Colonic mucosa (tissue), 4 donors: ENCODE measurements at regions not wholly inside any gene's neighbourhood (a gene's known extent, or its start where the extent isn't known, plus 50 kb on each side); places are given as distances from the start of the nearest gene placed in this dataset.

Experiments used
- DNase-seq: peaks from one replicate; pipeline ENCODE4 v3.0.0-alpha.2; 2020
- H3K27ac ChIP-seq: fragments of 200-600 bp; one replicate; pipeline ENCODE4 v1.8.0; 2021
- H3K27me3 ChIP-seq: fragments of 200-600 bp; one replicate; pipeline ENCODE4 v1.8.0; 2021
- H3K36me3 ChIP-seq: fragments of 200-600 bp; one replicate; pipeline ENCODE4 v1.8.0; 2021
- H3K4me1 ChIP-seq: fragments of 200-600 bp; one replicate; pipeline ENCODE4 v1.8.0; 2021; ENCODE audit warnings: mild to moderate bottlenecking
- H3K4me3 ChIP-seq: fragments of 200-600 bp; one replicate; pipeline ENCODE4 v1.8.0; 2021
- H3K9ac ChIP-seq, 2 donors: one replicate each; pipeline ENCODE4 v1.7.0; 2013; ENCODE audit warnings: control low read depth in 2 of 2, low read depth in 2 of 2, low read length in 2 of 2
- H3K9me3 ChIP-seq: fragments of 200-600 bp; one replicate; pipeline ENCODE4 v1.8.0; 2021
- CTCF ChIP-seq: fragments of 200-600 bp; IDR thresholded peaks from one replicate; pipeline ENCODE4 v1.8.0; 2022; ENCODE audit warnings: antibody characterized with exemption, mild to moderate bottlenecking
- intact Hi-C: fragments of 100-400 bp; cut with DNase I; formaldehyde crosslinking; loops from one replicate; pipeline ENCODE4 v1.14.1; 2022
- donor health status: healthy.
- donor health status: DM: no; HTN: no; CAD: no.
- donor health status: DM: no; HTN: no; CAD: no.

- intact Hi-C loops: loop anchor here (10.0 kb wide), 1 partner anchor 99 kb away; the partner anchor contains the start of gene SLC38A2
- Histone ChIP-seq H3K9me3 (no peaks in the 10 kb centered on the region), H3K36me3 (no peaks in the 10 kb centered on the region), H3K4me1 (peaks cover 4% of the 10 kb centered on the region), H3K4me3 (no peak overlapping the region), H3K27me3 (no peaks in the 10 kb centered on the region), H3K27ac (peak overlapping the region; percentile 80), H3K9ac (peak overlapping the region in 1 of 2 donors; percentile 51)
- peak; percentile 81 for DNase-seq
- no peak for TF ChIP-seq CTCF
These were observed 101.2 kb upstream of the SLC38A2 start for GRCh38 chr12:46473634-46474329.

GRCh38 chr12:46472893-46473633 lies 100.5 kb upstream of the SLC38A2 start:
- intact Hi-C loops: loop anchor here (10.0 kb wide), 1 partner anchor 98 kb away; the partner anchor contains the start of gene SLC38A2

GRCh38 chr12:46472144-46472705 lies 99.7 kb upstream of the SLC38A2 start:
- no peak overlapping the region for H3K9ac ChIP-seq
- no peaks in the 10 kb centered on the region for H3K36me3 ChIP-seq
- H3K4me1 ChIP-seq: peaks cover 4% of the 10 kb centered on the region
- intact Hi-C loops: loop anchor here (10.0 kb wide), 1 partner anchor 97 kb away; the partner anchor contains the start of gene SLC38A2
- no peaks in the 10 kb centered on the region for H3K27me3 ChIP-seq
- no peak for TF ChIP-seq CTCF
- no peak for DNase-seq
- H3K4me3 ChIP-seq: no peak overlapping the region
- no peak overlapping the region for H3K27ac ChIP-seq
- H3K9me3 ChIP-seq: no peaks in the 10 kb centered on the region

More at GRCh38 chr12:46472893-46473633, 100.5 kb upstream of the SLC38A2 start:
- no peak overlapping the region for H3K4me3 ChIP-seq
- no peak for TF ChIP-seq CTCF
- no peaks in the 10 kb centered on the region for H3K36me3 ChIP-seq
- H3K9ac ChIP-seq: no peak overlapping the region
- H3K27me3 ChIP-seq: no peaks in the 10 kb centered on the region
- peaks cover 4% of the 10 kb centered on the region for H3K4me1 ChIP-seq
- peak overlapping the region; percentile 80 for H3K27ac ChIP-seq
- no peaks in the 10 kb centered on the region for H3K9me3 ChIP-seq
- DNase-seq: peak; percentile 48

GRCh38 chr12:46471404-46471803 lies 98.8 kb upstream of the SLC38A2 start:
- Histone ChIP-seq H3K4me3 (no peak overlapping the region), H3K9ac (no peak overlapping the region), H3K27me3 (no peaks in the 10 kb centered on the region), H3K4me1 (peaks cover 4% of the 10 kb centered on the region), H3K27ac (no peak overlapping the region), H3K9me3 (no peaks in the 10 kb centered on the region), H3K36me3 (no peaks in the 10 kb centered on the region)
- no peak for DNase-seq
- no peak for TF ChIP-seq CTCF
- intact Hi-C loops: loop anchor here (10.0 kb wide), 1 partner anchor 97 kb away; the partner anchor contains the start of gene SLC38A2

- TF ChIP-seq CTCF: no peak
- Histone ChIP-seq H3K9me3 (no peaks in the 10 kb centered on the region), H3K27me3 (no peaks in the 10 kb centered on the region), H3K4me3 (no peak overlapping the region), H3K27ac (no peak overlapping the region), H3K36me3 (no peaks in the 10 kb centered on the region), H3K9ac (no peak overlapping the region), H3K4me1 (peaks cover 4% of the 10 kb centered on the region)
- DNase-seq: no peak
- intact Hi-C loops: loop anchor here (10.0 kb wide), 1 partner anchor 96 kb away; the partner anchor contains the start of gene SLC38A2
These were observed 98.4 kb upstream of the SLC38A2 start for GRCh38 chr12:46470975-46471374.
